WTC11 (cell line): ENCODE measurements at regions not wholly inside any gene's neighbourhood (a gene's known extent, or its start where the extent isn't known, plus 50 kb on each side); places are given as distances from the start of the nearest gene placed in this dataset.

Source experiments
- ATAC-seq: fragments of 200-7000 bp; cut with Tn5 transposase; 2 replicates; pipeline ENCODE4 v1.10.0; 2021; ENCODE audit warnings: mild to moderate bottlenecking, moderate library complexity
- CTCF ChIA-PET: fragments of 300-600 bp; sonication (Branson Sonifier 250); formaldehyde crosslinking; loops from one replicate; lab custom pipeline; 2021; ENCODE audit warnings: antibody characterized with exemption; lab: Charles Lee
- POLR2A ChIA-PET: fragments of 350-600 bp; sonication (Branson Sonifier 250); formaldehyde crosslinking; loops from one replicate; lab custom pipeline; 2021; ENCODE audit warnings: antibody characterized with exemption; lab: Charles Lee
- DNase-seq: peaks from one replicate; pipeline ENCODE4 v3.0.0; 2021; ENCODE audit warnings: low spot score
- H3K27ac Mint-ChIP-seq: 2 replicates; pipeline ENCODE4 v1.8.0; 2021; ENCODE audit warnings: mixed read lengths
- H3K27me3 Mint-ChIP-seq: 2 replicates; pipeline ENCODE4 v1.8.0; 2021; ENCODE audit warnings: low read depth, mild to moderate bottlenecking, moderate library complexity, mixed read lengths
- H3K36me3 Mint-ChIP-seq: 2 replicates; pipeline ENCODE4 v1.8.0; 2021; ENCODE audit warnings: mixed read lengths
- H3K4me1 Mint-ChIP-seq: 2 replicates; pipeline ENCODE4 v1.8.0; 2022; ENCODE audit warnings: mixed read lengths
- H3K4me3 Mint-ChIP-seq: 2 replicates; pipeline ENCODE4 v1.8.0; 2021; ENCODE audit warnings: mild to moderate bottlenecking, moderate library complexity, mixed read lengths
- H3K9me3 Mint-ChIP-seq: 2 replicates; pipeline ENCODE4 v1.8.0; 2021; ENCODE audit warnings: mixed read lengths
- CREM ChIP-seq: sonication (generic); formaldehyde crosslinking; IDR thresholded peaks from 2 replicates; pipeline ENCODE4 v1.8.1; 2022; ENCODE audit warnings: mild to moderate bottlenecking, missing genetic modification reagents, moderate library complexity
- GRHL2 ChIP-seq: fragments of 250-450 bp; sonication (Bioruptor Pico); IDR thresholded peaks from 2 replicates; pipeline ENCODE4 v1.8.0; 2022; ENCODE audit warnings: mild to moderate bottlenecking, moderate library complexity; ENCODE audit not compliant: insufficient replicate concordance, severe bottlenecking
- GTF2I ChIP-seq: fragments of 250-450 bp; sonication (Bioruptor Pico); conservative IDR thresholded peaks from 2 replicates; pipeline ENCODE4 v1.4.0; 2021; ENCODE audit warnings: mild to moderate bottlenecking
- HMGXB4 ChIP-seq: sonication (generic); formaldehyde crosslinking; IDR thresholded peaks from 2 replicates; pipeline ENCODE4 v1.8.1; 2023; ENCODE audit warnings: mild to moderate bottlenecking, moderate library complexity, missing genetic modification reagents
- JUN ChIP-seq: sonication (generic); formaldehyde crosslinking; IDR thresholded peaks from 2 replicates; pipeline ENCODE4 v1.8.0; 2023; ENCODE audit warnings: mild to moderate bottlenecking, missing genetic modification reagents
- NFATC4 ChIP-seq: fragments of 250-450 bp; sonication (Bioruptor Pico); IDR thresholded peaks from 2 replicates; pipeline ENCODE4 v1.9.0; 2021; ENCODE audit warnings: mild to moderate bottlenecking
- NFYB ChIP-seq: sonication (generic); formaldehyde crosslinking; conservative IDR thresholded peaks from 2 replicates; pipeline ENCODE4 v1.8.0; 2022; ENCODE audit warnings: low read depth, missing genetic modification reagents
- OVOL2 ChIP-seq: fragments of 250-450 bp; sonication (Bioruptor Pico); IDR thresholded peaks from 2 replicates; pipeline ENCODE4 v1.9.0; 2021; ENCODE audit warnings: mild to moderate bottlenecking, borderline replicate concordance
- SMAD3 ChIP-seq: sonication (generic); formaldehyde crosslinking; IDR thresholded peaks from 2 replicates; pipeline ENCODE4 v1.8.0; 2022; ENCODE audit warnings: missing genetic modification reagents, mild to moderate bottlenecking, borderline replicate concordance
- SMAD4 ChIP-seq: sonication (generic); formaldehyde crosslinking; IDR thresholded peaks from 2 replicates; pipeline ENCODE4 v1.8.0; 2022; ENCODE audit warnings: mild to moderate bottlenecking, missing genetic modification reagents
- SP1 ChIP-seq: sonication (generic); formaldehyde crosslinking; conservative IDR thresholded peaks from 2 replicates; pipeline ENCODE4 v1.8.1; 2022; ENCODE audit warnings: missing genetic modification reagents
- ZNF138 ChIP-seq: sonication (generic); formaldehyde crosslinking; conservative IDR thresholded peaks from 2 replicates; pipeline ENCODE4 v1.8.1; 2022; ENCODE audit warnings: mild to moderate bottlenecking, moderate library complexity, missing genetic modification reagents
- ZNF423 ChIP-seq: fragments of 250-450 bp; sonication (Bioruptor Pico); IDR thresholded peaks from 2 replicates; pipeline ENCODE4 v2.1.2; 2022; ENCODE audit warnings: mild to moderate bottlenecking, moderate library complexity
- ZNF532 ChIP-seq: fragments of 250-450 bp; sonication (Bioruptor Pico); IDR thresholded peaks from 2 replicates; pipeline ENCODE4 v1.9.0; 2021; ENCODE audit warnings: mild to moderate bottlenecking, borderline replicate concordance
- TF ChIP-seq, protein P1 (sequence below): fragments of 250-450 bp; sonication (Bioruptor Pico); IDR thresholded peaks from 2 replicates; pipeline ENCODE4 v1.9.0; 2021; ENCODE audit warnings: moderate library complexity, mild to moderate bottlenecking, inconsistent platforms, borderline replicate concordance
- TF ChIP-seq, protein P2 (sequence below): sonication (generic); formaldehyde crosslinking; conservative IDR thresholded peaks from 2 replicates; pipeline ENCODE4 v1.8.1; 2022; ENCODE audit warnings: mild to moderate bottlenecking, missing genetic modification reagents
- TF ChIP-seq, protein P3 (sequence below): fragments of 250-450 bp; sonication (Bioruptor Pico); IDR thresholded peaks from 2 replicates; pipeline ENCODE4 v1.9.0; 2021; ENCODE audit warnings: mild to moderate bottlenecking
- TF ChIP-seq, protein P4 (sequence below): fragments of 250-450 bp; sonication (Bioruptor Pico); IDR thresholded peaks from 2 replicates; pipeline ENCODE4 v1.9.0; 2021; ENCODE audit warnings: mild to moderate bottlenecking
- TF ChIP-seq, protein P5 (sequence below): sonication (generic); formaldehyde crosslinking; IDR thresholded peaks from 2 replicates; pipeline ENCODE4 v1.8.1; 2023; ENCODE audit warnings: mild to moderate bottlenecking, missing genetic modification reagents, moderate library complexity
- TF ChIP-seq, protein P6 (sequence below): sonication (generic); formaldehyde crosslinking; IDR thresholded peaks from 2 replicates; pipeline ENCODE4 v1.8.0; 2023; ENCODE audit warnings: missing genetic modification reagents

- TF ChIP-seq, protein P1, sequence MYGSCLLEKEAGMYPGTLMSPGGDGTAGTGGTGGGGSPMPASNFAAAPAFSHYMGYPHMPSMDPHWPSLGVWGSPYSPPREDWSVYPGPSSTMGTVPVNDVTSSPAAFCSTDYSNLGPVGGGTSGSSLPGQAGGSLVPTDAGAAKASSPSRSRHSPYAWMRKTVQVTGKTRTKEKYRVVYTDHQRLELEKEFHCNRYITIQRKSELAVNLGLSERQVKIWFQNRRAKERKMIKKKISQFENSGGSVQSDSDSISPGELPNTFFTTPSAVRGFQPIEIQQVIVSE: no peak
- no peak for TF ChIP-seq SP1
- TF ChIP-seq HMGXB4: no peak
- no peak for TF ChIP-seq OVOL2 (CRISPR knock-in tag)
- TF ChIP-seq SMAD3 (CRISPR knock-in tag): no peak
- TF ChIP-seq, protein P2, sequence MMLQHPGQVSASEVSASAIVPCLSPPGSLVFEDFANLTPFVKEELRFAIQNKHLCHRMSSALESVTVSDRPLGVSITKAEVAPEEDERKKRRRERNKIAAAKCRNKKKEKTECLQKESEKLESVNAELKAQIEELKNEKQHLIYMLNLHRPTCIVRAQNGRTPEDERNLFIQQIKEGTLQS (CRISPR knock-in tag): no peak
Measured at GRCh38 chr5:84568171-84568570, 183.5 kb upstream of the EDIL3 start (continued).

DNA sequence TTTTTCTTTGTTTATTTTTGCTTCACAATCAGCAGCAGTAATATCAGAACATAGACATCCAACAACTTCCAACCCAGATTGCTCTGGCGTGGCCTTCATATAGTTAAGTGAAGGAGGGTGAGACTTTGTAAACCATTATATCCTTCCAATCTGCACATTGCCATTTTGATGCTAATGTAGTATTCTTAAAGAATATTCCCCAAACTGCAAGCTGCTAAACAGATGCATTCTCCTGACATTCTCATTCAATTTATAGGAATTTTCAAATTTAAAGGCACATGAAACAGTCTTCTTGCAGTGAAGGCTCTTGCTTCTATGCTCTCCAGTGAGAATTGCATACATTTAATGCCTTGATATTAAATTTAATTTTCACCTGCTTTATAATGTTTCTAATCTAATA is 181.2 kb upstream of the EDIL3 start:
- POLR2A ChIA-PET: no interaction called here
- peak overlapping the region; percentile 81; the same call in 1 of the 2 replicates for H3K27ac Mint-ChIP-seq
- no peak for TF ChIP-seq SMAD3 (CRISPR knock-in tag)
- TF ChIP-seq, all 79 proteins: peak for 0
- CTCF ChIA-PET: no interaction called here
- peaks cover under 1% of the 10 kb centered on the region for H3K9me3 Mint-ChIP-seq
- H3K4me3 Mint-ChIP-seq: no peak overlapping the region; the same call in 1 of the 2 replicates
- H3K4me1 Mint-ChIP-seq: peaks cover 48% of the 10 kb centered on the region
- no peaks in the 10 kb centered on the region for H3K27me3 Mint-ChIP-seq
- ATAC-seq: no peak
- no peak for DNase-seq
- H3K36me3 Mint-ChIP-seq: no peaks in the 10 kb centered on the region

GRCh38 chr5:84564321-84565075 is 179.8 kb upstream of the EDIL3 start:
- no peaks in the 10 kb centered on the region for H3K36me3 Mint-ChIP-seq
- DNase-seq (no peak), ATAC-seq (peak; percentile 78)
- no peak for TF ChIP-seq GTF2I
- no peak for TF ChIP-seq ZNF423 (CRISPR knock-in tag)
- TF ChIP-seq, protein P3, sequence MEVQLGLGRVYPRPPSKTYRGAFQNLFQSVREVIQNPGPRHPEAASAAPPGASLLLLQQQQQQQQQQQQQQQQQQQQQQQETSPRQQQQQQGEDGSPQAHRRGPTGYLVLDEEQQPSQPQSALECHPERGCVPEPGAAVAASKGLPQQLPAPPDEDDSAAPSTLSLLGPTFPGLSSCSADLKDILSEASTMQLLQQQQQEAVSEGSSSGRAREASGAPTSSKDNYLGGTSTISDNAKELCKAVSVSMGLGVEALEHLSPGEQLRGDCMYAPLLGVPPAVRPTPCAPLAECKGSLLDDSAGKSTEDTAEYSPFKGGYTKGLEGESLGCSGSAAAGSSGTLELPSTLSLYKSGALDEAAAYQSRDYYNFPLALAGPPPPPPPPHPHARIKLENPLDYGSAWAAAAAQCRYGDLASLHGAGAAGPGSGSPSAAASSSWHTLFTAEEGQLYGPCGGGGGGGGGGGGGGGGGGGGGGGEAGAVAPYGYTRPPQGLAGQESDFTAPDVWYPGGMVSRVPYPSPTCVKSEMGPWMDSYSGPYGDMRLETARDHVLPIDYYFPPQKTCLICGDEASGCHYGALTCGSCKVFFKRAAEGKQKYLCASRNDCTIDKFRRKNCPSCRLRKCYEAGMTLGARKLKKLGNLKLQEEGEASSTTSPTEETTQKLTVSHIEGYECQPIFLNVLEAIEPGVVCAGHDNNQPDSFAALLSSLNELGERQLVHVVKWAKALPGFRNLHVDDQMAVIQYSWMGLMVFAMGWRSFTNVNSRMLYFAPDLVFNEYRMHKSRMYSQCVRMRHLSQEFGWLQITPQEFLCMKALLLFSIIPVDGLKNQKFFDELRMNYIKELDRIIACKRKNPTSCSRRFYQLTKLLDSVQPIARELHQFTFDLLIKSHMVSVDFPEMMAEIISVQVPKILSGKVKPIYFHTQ: no peak
- TF ChIP-seq JUN (CRISPR knock-in tag): no peak
- no peak for TF ChIP-seq ZNF532 (CRISPR knock-in tag)
- TF ChIP-seq GRHL2 (CRISPR knock-in tag): no peak
- TF ChIP-seq, protein P2 (CRISPR knock-in tag): no peak
- TF ChIP-seq, protein P4, sequence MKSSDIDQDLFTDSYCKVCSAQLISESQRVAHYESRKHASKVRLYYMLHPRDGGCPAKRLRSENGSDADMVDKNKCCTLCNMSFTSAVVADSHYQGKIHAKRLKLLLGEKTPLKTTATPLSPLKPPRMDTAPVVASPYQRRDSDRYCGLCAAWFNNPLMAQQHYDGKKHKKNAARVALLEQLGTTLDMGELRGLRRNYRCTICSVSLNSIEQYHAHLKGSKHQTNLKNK: no peak
- TF ChIP-seq, protein P5, sequence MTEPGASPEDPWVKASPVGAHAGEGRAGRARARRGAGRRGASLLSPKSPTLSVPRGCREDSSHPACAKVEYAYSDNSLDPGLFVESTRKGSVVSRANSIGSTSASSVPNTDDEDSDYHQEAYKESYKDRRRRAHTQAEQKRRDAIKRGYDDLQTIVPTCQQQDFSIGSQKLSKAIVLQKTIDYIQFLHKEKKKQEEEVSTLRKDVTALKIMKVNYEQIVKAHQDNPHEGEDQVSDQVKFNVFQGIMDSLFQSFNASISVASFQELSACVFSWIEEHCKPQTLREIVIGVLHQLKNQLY (CRISPR knock-in tag): no peak
- TF ChIP-seq SMAD4: no peak
- no peak for TF ChIP-seq CREM
- TF ChIP-seq NFYB (CRISPR knock-in tag): no peak
- TF ChIP-seq ZNF138: no peak
- TF ChIP-seq NFATC4 (CRISPR knock-in tag): no peak
- TF ChIP-seq, protein P6, sequence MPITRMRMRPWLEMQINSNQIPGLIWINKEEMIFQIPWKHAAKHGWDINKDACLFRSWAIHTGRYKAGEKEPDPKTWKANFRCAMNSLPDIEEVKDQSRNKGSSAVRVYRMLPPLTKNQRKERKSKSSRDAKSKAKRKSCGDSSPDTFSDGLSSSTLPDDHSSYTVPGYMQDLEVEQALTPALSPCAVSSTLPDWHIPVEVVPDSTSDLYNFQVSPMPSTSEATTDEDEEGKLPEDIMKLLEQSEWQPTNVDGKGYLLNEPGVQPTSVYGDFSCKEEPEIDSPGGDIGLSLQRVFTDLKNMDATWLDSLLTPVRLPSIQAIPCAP (CRISPR knock-in tag): no peak
- H3K27me3 Mint-ChIP-seq: no peaks in the 10 kb centered on the region
- no peak overlapping the region for H3K4me3 Mint-ChIP-seq
- peak overlapping the region; percentile 91 for H3K27ac Mint-ChIP-seq
- ChIA-PET POLR2A (no interaction called here), CTCF (no interaction called here)
- H3K9me3 Mint-ChIP-seq: peaks cover 5% of the 10 kb centered on the region
- H3K4me1 Mint-ChIP-seq: peaks cover 48% of the 10 kb centered on the region
